ENCODE measurements at regions not wholly inside any gene's neighbourhood (a gene's known extent, or its start where the extent isn't known, plus 50 kb on each side); places are given as distances from the start of the nearest gene placed in this dataset.

DNA sequence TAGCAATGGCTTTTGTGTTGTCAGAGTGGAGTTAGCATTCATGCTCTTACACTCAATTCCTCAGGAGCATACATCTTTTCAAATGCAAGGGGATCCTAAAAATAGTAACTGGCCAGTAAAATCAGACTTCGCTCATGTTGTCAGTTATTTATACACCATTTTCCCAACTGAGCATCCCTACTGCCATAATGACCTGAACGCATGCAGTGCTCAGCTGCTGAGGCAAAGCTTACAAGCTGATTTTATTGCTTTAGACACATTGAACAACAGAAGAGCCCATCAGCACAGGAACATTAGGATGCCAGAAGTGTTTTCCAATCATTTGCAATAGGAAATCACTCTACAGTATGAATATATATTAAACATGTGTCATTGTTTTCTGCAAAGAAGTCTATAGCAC lies 689.7 kb upstream of the BCHE start:
- no peaks in the 10 kb centered on the region for H3K9me1 ChIP-seq (ENCODE audit: insufficient read depth, low read length)
- H4K20me1 ChIP-seq (ENCODE audit: insufficient read depth, low read length): no peaks in the 10 kb centered on the region
- H4K91ac ChIP-seq (ENCODE audit: insufficient read depth, low read depth, low read length): no peak overlapping the region
- H3K14ac ChIP-seq (replicated peaks; ENCODE audit: low read depth, low read length): no peak overlapping the region
- H3K9ac ChIP-seq (ENCODE audit: low read depth, low read length): no peak overlapping the region
- H3K36me3 ChIP-seq (ENCODE audit: control insufficient read depth, insufficient read depth, low read length): no peaks in the 10 kb centered on the region
- no peak overlapping the region for H2BK5ac ChIP-seq (ENCODE audit: low read depth, low read length, poor library complexity, severe bottlenecking)
- no peaks in the 10 kb centered on the region for H3K27me3 ChIP-seq (ENCODE audit: control insufficient read depth, insufficient read depth, low read length)
- no peak overlapping the region for H4K8ac ChIP-seq (ENCODE audit: low read depth in 2 of 2, low read length in 2 of 2)
- no TSS peak for BruUV-seq (replicated peaks)
- no peak overlapping the region for H3K4me2 ChIP-seq (ENCODE audit: low read depth, low read length)
- POLR2A ChIA-PET (ENCODE audit: unreplicated experiment): no interaction called here
- H2AK5ac ChIP-seq (ENCODE audit: low read depth, low read length): no peak overlapping the region
- H3K4me3 ChIP-seq (ENCODE audit: insufficient read depth, low read depth, low read length): no peak overlapping the region
- TF ChIP-seq CHD1 (IDR thresholded peaks at IDR 0.05; ENCODE audit: low read depth, low read length) (no peak), NFE2L2 (IDR thresholded peaks at IDR 0.05; ENCODE audit: low read depth, low read length) (no peak), MAFK (IDR thresholded peaks at IDR 0.05; ENCODE audit: low read depth, low read length) (no peak), BHLHE40 (IDR thresholded peaks at IDR 0.05; ENCODE audit: low read depth, low read length) (no peak), RCOR1 (IDR thresholded peaks at IDR 0.05; ENCODE audit: insufficient replicate concordance, low read length) (no peak), FOS (IDR thresholded peaks at IDR 0.05; ENCODE audit: low read depth, low read length) (no peak), SMC3 (IDR thresholded peaks at IDR 0.05; ENCODE audit: low read depth, low read length) (no peak), MXI1 (IDR thresholded peaks at IDR 0.05; ENCODE audit: borderline replicate concordance, low read depth, low read length) (no peak), CEBPB (IDR thresholded peaks at IDR 0.05; ENCODE audit: low read depth, low read length) (no peak), MAZ (IDR thresholded peaks at IDR 0.05; ENCODE audit: borderline replicate concordance, low read depth, low read length) (no peak), POLR2A (IDR thresholded peaks at IDR 0.05; ENCODE audit: low read depth, low read length) (no peak), RAD21 (IDR thresholded peaks at IDR 0.05; ENCODE audit: low read length) (no peak), RFX5 (IDR thresholded peaks at IDR 0.05; ENCODE audit: low read depth, low read length) (no peak)
- TF ChIP-seq, protein P1, sequence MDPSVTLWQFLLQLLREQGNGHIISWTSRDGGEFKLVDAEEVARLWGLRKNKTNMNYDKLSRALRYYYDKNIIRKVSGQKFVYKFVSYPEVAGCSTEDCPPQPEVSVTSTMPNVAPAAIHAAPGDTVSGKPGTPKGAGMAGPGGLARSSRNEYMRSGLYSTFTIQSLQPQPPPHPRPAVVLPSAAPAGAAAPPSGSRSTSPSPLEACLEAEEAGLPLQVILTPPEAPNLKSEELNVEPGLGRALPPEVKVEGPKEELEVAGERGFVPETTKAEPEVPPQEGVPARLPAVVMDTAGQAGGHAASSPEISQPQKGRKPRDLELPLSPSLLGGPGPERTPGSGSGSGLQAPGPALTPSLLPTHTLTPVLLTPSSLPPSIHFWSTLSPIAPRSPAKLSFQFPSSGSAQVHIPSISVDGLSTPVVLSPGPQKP (IDR thresholded peaks at IDR 0.05; ENCODE audit: borderline replicate concordance, low read depth, low read length): no peak
- TF ChIP-seq, protein P2, sequence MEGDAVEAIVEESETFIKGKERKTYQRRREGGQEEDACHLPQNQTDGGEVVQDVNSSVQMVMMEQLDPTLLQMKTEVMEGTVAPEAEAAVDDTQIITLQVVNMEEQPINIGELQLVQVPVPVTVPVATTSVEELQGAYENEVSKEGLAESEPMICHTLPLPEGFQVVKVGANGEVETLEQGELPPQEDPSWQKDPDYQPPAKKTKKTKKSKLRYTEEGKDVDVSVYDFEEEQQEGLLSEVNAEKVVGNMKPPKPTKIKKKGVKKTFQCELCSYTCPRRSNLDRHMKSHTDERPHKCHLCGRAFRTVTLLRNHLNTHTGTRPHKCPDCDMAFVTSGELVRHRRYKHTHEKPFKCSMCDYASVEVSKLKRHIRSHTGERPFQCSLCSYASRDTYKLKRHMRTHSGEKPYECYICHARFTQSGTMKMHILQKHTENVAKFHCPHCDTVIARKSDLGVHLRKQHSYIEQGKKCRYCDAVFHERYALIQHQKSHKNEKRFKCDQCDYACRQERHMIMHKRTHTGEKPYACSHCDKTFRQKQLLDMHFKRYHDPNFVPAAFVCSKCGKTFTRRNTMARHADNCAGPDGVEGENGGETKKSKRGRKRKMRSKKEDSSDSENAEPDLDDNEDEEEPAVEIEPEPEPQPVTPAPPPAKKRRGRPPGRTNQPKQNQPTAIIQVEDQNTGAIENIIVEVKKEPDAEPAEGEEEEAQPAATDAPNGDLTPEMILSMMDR (conservative IDR thresholded peaks at IDR 0.05; ENCODE audit: low read depth, low read length): no peak
- TF ChIP-seq, protein P3, sequence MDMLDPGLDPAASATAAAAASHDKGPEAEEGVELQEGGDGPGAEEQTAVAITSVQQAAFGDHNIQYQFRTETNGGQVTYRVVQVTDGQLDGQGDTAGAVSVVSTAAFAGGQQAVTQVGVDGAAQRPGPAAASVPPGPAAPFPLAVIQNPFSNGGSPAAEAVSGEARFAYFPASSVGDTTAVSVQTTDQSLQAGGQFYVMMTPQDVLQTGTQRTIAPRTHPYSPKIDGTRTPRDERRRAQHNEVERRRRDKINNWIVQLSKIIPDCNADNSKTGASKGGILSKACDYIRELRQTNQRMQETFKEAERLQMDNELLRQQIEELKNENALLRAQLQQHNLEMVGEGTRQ (IDR thresholded peaks at IDR 0.05; ENCODE audit: low read depth, low read length): no peak
- WGBS, 2 experiments (ENCODE audit: extremely low coverage in 2 of 2, insufficient read length in 1 of 2): no CpG with 5 or more reads among the region's 2 CpGs
- no peak for ATAC-seq (ENCODE audit: low read depth)
- no peak overlapping the region for H3K27ac ChIP-seq (ENCODE audit: insufficient read depth, low read length)
- peaks cover 2% of the 10 kb centered on the region for H3K9me3 ChIP-seq (ENCODE audit: control insufficient read depth, insufficient read depth, low read length)
- H2BK120ac ChIP-seq (ENCODE audit: low read depth, low read length): no peak overlapping the region
- no peak for DNase-seq
- intact Hi-C loops (cut with micrococcal nuclease): no loop called here
- in situ Hi-C loops (cut with MboI; ENCODE audit: low sequenced_read_pairs): no loop called here
- H3K4ac ChIP-seq (ENCODE audit: low read depth, low read length): no peak overlapping the region
- H3K79me1 ChIP-seq (ENCODE audit: low read depth in 1 of 2, low read length in 2 of 2): no peaks in the 10 kb centered on the region
- H3K4me1 ChIP-seq (ENCODE audit: control insufficient read depth, insufficient read depth, low read length): no peaks in the 10 kb centered on the region
- dilution Hi-C loops (cut with HindIII; ENCODE audit: low sequenced_read_pairs, unreplicated experiment): no loop called here
- H3K18ac ChIP-seq (ENCODE audit: low read depth, low read length): no peak overlapping the region
- no peak overlapping the region for H2BK20ac ChIP-seq (ENCODE audit: low read depth, low read length)
- CTCF ChIA-PET: no interaction called here
- H3K56ac ChIP-seq (ENCODE audit: extremely low read depth, insufficient read depth, low read length): no peak overlapping the region
- H2BK15ac ChIP-seq (ENCODE audit: low read depth, low read length): no peak overlapping the region
- H2AFZ ChIP-seq (replicated peaks; ENCODE audit: low read length, poor library complexity): no peak overlapping the region
- H3K23ac ChIP-seq (ENCODE audit: low read depth, low read length): no peak overlapping the region
- H4K5ac ChIP-seq (ENCODE audit: low read depth, low read length): no peak overlapping the region
- H2AK9ac ChIP-seq (replicated peaks; ENCODE audit: low read depth, low read length, poor library complexity): no peak overlapping the region

Measured in IMR-90 (cell line).